Rectal smooth muscle tissue (tissue), 1 donor: ENCODE measurements at regions not wholly inside any gene's neighbourhood (a gene's known extent, or its start where the extent isn't known, plus 50 kb on each side); places are given as distances from the start of the nearest gene placed in this dataset.

Experiments
- H3K27ac ChIP-seq: one replicate; pipeline ENCODE4 v1.7.0; 2013; ENCODE audit warnings: low read depth, low read length, inconsistent platforms
- H3K27me3 ChIP-seq: one replicate; pipeline ENCODE4 v1.7.0; 2013; ENCODE audit warnings: low read length; ENCODE audit not compliant: control insufficient read depth, insufficient read depth
- H3K36me3 ChIP-seq: one replicate; pipeline ENCODE4 v1.7.0; 2013; ENCODE audit warnings: low read length; ENCODE audit not compliant: control insufficient read depth, insufficient read depth
- H3K4me1 ChIP-seq: one replicate; pipeline ENCODE4 v1.7.0; 2013; ENCODE audit warnings: low read length; ENCODE audit not compliant: control insufficient read depth, insufficient read depth
- H3K4me3 ChIP-seq: one replicate; pipeline ENCODE4 v1.7.0; 2013; ENCODE audit warnings: low read length
- H3K9ac ChIP-seq: one replicate; pipeline ENCODE4 v1.7.0; 2013; ENCODE audit warnings: low read length

DNA sequence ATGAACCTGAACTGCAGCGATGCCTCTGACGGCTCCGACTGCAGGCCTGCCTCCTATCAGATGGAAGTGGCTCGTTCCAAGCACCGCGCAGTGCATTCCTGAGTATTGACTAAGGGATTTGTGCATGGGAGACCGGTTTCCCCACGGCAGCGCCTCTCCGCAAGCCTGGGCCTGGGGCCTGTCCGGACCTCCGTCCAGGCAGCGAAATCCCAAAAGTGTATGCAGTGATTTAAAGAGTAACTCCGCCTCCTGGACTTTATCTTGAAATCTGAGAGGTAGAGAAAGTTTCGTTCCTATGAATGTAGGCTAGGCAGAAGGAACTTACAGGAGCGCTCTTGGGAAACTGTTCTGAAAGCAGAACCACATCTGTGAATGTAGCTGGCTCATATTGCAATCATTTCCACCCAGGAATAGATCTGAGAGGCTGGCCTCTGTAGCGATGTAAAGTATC is 106.2 kb upstream of the CELF2 start:
- H3K4me3 ChIP-seq = peak overlapping the region; percentile 35
- H3K27ac ChIP-seq = peak overlapping the region; percentile 78
- peaks cover 11% of the 10 kb centered on the region for H3K4me1 ChIP-seq
- no peaks in the 10 kb centered on the region for H3K36me3 ChIP-seq
- no peak overlapping the region for H3K9ac ChIP-seq
- no peaks in the 10 kb centered on the region for H3K27me3 ChIP-seq

- H3K9ac ChIP-seq = no peak overlapping the region
- H3K27ac ChIP-seq = no peak overlapping the region
- H3K36me3 ChIP-seq = no peaks in the 10 kb centered on the region
- no peaks in the 10 kb centered on the region for H3K27me3 ChIP-seq
- H3K4me3 ChIP-seq = no peak overlapping the region
- H3K4me1 ChIP-seq = peaks cover 11% of the 10 kb centered on the region
These were observed 103.5 kb upstream of the CELF2 start for GRCh38 chr10:10914144-10914543.

DNA sequence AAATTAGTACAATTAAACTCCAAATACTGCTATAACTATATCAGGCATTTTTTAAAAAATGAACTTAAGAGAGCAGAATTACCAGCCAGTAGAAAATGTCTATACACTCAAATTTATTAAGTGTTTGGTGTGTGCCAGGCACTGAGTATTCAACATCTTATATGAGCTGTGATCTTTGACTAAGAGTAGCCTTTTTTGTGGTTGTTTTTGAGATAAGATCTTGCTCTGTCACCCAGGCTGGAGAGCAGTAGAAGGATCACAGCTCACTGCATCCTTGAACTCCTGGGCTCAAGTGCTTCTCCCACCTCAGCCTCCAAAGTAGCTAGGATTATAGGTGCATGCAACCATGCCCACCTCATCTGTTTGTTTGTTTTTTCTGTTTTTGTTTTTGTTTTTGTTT is 102.5 kb upstream of the CELF2 start:
- peaks cover 11% of the 10 kb centered on the region for H3K4me1 ChIP-seq
- no peak overlapping the region for H3K9ac ChIP-seq
- H3K27ac ChIP-seq = no peak overlapping the region

GRCh38 chr10:10917031-10917430 is 100.6 kb upstream of the CELF2 start:
- Histone ChIP-seq H3K27me3 (no peaks in the 10 kb centered on the region), H3K4me1 (peaks cover 4% of the 10 kb centered on the region), H3K4me3 (no peak overlapping the region), H3K36me3 (no peaks in the 10 kb centered on the region), H3K27ac (no peak overlapping the region), H3K9ac (no peak overlapping the region)

More for the DNA sequence above, 102.5 kb upstream of the CELF2 start:
- Histone ChIP-seq H3K27me3 (no peaks in the 10 kb centered on the region), H3K4me3 (no peak overlapping the region), H3K36me3 (no peaks in the 10 kb centered on the region)

- Histone ChIP-seq H3K36me3 (no peaks in the 10 kb centered on the region), H3K4me3 (no peak overlapping the region), H3K9ac (no peak overlapping the region), H3K27ac (no peak overlapping the region), H3K4me1 (peaks cover 2% of the 10 kb centered on the region), H3K27me3 (no peaks in the 10 kb centered on the region)
These were observed 97.7 kb upstream of the CELF2 start for GRCh38 chr10:10919976-10920375.

- Histone ChIP-seq H3K36me3 (no peaks in the 10 kb centered on the region), H3K27me3 (no peaks in the 10 kb centered on the region), H3K27ac (peak overlapping the region; percentile 16), H3K4me3 (no peak overlapping the region), H3K9ac (no peak overlapping the region), H3K4me1 (peaks cover 2% of the 10 kb centered on the region)
These were observed 95.7 kb upstream of the CELF2 start for GRCh38 chr10:10921826-10922461.

- Histone ChIP-seq H3K27ac (no peak overlapping the region), H3K4me1 (peaks cover 2% of the 10 kb centered on the region), H3K27me3 (no peaks in the 10 kb centered on the region), H3K9ac (no peak overlapping the region), H3K4me3 (no peak overlapping the region), H3K36me3 (no peaks in the 10 kb centered on the region)
These were observed 94.5 kb upstream of the CELF2 start for GRCh38 chr10:10923029-10923651.

DNA sequence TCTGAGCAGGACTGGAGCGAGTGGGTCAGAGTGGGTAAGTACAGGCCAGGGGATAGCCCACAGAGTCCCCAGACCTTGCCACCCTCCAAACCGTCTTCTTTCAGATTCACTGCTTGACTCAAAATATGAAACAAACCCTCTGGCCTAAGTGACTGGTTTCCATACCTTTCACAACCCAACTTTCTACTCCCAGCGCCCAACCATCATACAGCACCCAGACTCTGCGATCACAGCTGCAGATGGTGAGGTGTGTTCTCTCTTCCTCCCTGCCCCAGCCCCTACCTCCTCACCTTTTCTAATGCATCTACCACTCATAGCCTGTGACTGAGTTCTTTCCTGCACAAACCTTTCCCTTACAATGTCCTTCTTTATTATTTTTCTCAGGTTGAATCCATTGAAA is 92.0 kb upstream of the CELF2 start:
- Histone ChIP-seq H3K36me3 (no peaks in the 10 kb centered on the region), H3K4me1 (peaks cover 2% of the 10 kb centered on the region), H3K9ac (no peak overlapping the region), H3K27me3 (no peaks in the 10 kb centered on the region), H3K27ac (no peak overlapping the region), H3K4me3 (no peak overlapping the region)

GRCh38 chr10:10927608-10928007 is 90.1 kb upstream of the CELF2 start:
- Histone ChIP-seq H3K27me3 (no peaks in the 10 kb centered on the region), H3K4me3 (no peak overlapping the region), H3K36me3 (no peaks in the 10 kb centered on the region), H3K27ac (no peak overlapping the region), H3K9ac (no peak overlapping the region), H3K4me1 (no peaks in the 10 kb centered on the region)

DNA sequence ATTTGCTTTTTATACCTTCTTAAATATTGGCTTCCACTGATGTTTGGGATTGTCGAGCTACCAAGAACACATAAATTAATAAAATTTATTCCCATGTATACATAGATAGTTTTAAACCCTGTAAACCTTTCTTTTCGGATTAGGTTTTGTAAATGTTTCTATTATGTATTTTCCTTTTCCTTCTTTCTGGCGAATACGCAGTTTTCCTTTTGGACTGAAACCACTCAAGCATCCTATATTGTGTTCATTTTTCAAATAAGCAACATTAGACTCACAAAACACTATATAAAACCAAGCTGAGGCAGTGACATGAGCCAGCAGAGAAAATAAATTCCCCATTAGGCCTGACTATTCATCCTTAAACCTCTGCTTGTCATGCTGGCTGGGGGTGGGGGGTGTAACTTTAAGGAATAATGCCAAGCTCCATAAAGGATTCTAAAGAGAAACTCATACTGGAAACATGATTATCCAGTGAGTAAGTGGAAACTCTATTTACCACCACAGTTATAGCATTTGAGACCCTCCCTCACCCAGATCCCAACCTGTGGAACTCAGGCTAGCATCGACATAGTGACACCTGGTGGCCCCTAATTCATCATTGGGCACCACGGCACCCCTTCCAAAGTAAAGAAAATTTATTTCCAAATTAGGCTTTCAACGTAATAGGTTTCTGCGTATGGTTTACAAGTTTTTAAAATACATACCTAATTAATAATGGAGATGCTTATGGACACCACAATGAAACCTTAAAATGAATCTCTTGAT is 86.5 kb upstream of the CELF2 start:
- no peaks in the 10 kb centered on the region for H3K4me1 ChIP-seq
- H3K27me3 ChIP-seq = no peaks in the 10 kb centered on the region
- no peaks in the 10 kb centered on the region for H3K36me3 ChIP-seq
- no peak overlapping the region for H3K27ac ChIP-seq
- H3K4me3 ChIP-seq = no peak overlapping the region
- H3K9ac ChIP-seq = no peak overlapping the region

- H3K4me3 ChIP-seq = no peak overlapping the region
- no peaks in the 10 kb centered on the region for H3K4me1 ChIP-seq
- no peak overlapping the region for H3K9ac ChIP-seq
- H3K27me3 ChIP-seq = no peaks in the 10 kb centered on the region
- no peak overlapping the region for H3K27ac ChIP-seq
- no peaks in the 10 kb centered on the region for H3K36me3 ChIP-seq
These were observed 82.6 kb upstream of the CELF2 start for GRCh38 chr10:10935032-10935431.

GRCh38 chr10:10938676-10939075 is 79.0 kb upstream of the CELF2 start:
- Histone ChIP-seq H3K4me1 (no peaks in the 10 kb centered on the region), H3K36me3 (no peaks in the 10 kb centered on the region), H3K9ac (no peak overlapping the region), H3K27me3 (no peaks in the 10 kb centered on the region), H3K27ac (no peak overlapping the region), H3K4me3 (no peak overlapping the region)
